ENCODE measurements at regions not wholly inside any gene's neighbourhood (a gene's known extent, or its start where the extent isn't known, plus 50 kb on each side); places are given as distances from the start of the nearest gene placed in this dataset.

DNA sequence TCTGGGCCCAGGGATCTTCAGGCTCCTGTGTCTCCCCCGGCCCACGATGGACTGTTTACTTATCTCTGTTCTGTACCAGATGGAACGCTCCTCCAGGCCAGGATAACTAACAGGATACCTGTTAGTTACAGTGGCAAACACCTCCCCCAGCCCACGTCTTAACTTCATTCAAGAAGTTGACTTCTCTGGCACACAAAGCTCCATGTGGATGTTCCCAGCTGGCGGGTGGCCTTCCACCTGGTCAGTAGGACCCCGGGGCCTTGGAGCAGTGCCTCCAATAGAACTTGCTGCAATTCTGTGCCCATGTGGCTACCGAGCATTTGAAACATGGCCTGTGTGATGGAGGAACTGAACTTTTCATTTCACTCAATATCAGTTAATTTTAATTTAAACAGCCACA, 165.1 kb upstream of the GLI2 start:
- no peaks in the 10 kb centered on the region for H3K9me2 ChIP-seq (replicated peaks; ENCODE audit: control insufficient read depth, low read length)
- no peaks in the 10 kb centered on the region for H3K36me3 ChIP-seq (ENCODE audit: control insufficient read depth, low read length)
- H3K9me3 ChIP-seq (ENCODE audit: control insufficient read depth, insufficient read depth, low read length), result no peaks in the 10 kb centered on the region
- no peak overlapping the region for H3K4me2 ChIP-seq (ENCODE audit: low read length)
- H3K4me3 ChIP-seq (ENCODE audit: low read length), result no peak overlapping the region
- no peaks in the 10 kb centered on the region for H4K20me1 ChIP-seq (ENCODE audit: control insufficient read depth, insufficient read depth, low read depth, low read length)
- no peaks in the 10 kb centered on the region for H3K79me2 ChIP-seq (ENCODE audit: control insufficient read depth, low read length)
- TF ChIP-seq, protein P1, sequence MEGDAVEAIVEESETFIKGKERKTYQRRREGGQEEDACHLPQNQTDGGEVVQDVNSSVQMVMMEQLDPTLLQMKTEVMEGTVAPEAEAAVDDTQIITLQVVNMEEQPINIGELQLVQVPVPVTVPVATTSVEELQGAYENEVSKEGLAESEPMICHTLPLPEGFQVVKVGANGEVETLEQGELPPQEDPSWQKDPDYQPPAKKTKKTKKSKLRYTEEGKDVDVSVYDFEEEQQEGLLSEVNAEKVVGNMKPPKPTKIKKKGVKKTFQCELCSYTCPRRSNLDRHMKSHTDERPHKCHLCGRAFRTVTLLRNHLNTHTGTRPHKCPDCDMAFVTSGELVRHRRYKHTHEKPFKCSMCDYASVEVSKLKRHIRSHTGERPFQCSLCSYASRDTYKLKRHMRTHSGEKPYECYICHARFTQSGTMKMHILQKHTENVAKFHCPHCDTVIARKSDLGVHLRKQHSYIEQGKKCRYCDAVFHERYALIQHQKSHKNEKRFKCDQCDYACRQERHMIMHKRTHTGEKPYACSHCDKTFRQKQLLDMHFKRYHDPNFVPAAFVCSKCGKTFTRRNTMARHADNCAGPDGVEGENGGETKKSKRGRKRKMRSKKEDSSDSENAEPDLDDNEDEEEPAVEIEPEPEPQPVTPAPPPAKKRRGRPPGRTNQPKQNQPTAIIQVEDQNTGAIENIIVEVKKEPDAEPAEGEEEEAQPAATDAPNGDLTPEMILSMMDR (IDR thresholded peaks at IDR 0.05; ENCODE audit: low read depth, low read length, poor library complexity, severe bottlenecking), result no peak
- TF ChIP-seq EZH2phosphoT487 (IDR thresholded peaks at IDR 0.05; ENCODE audit: borderline replicate concordance, low read length), result no peak
- H3K27ac ChIP-seq (ENCODE audit: low read depth, low read length), result no peak overlapping the region
- no peaks in the 10 kb centered on the region for H3F3A ChIP-seq (ENCODE audit: control insufficient read depth, insufficient read depth)
- no peaks in the 10 kb centered on the region for H3K27me3 ChIP-seq (ENCODE audit: control insufficient read depth, low read length)
- H3K4me1 ChIP-seq (ENCODE audit: control insufficient read depth, low read length), result no peaks in the 10 kb centered on the region

GRCh38 chr2:120571015-120571728, 164.5 kb upstream of the GLI2 start:
- H3F3A ChIP-seq (ENCODE audit: control insufficient read depth, insufficient read depth), result no peaks in the 10 kb centered on the region
- H3K36me3 ChIP-seq (ENCODE audit: control insufficient read depth, low read length), result no peaks in the 10 kb centered on the region
- no peaks in the 10 kb centered on the region for H3K9me3 ChIP-seq (ENCODE audit: control insufficient read depth, insufficient read depth, low read length)
- no peaks in the 10 kb centered on the region for H3K4me1 ChIP-seq (ENCODE audit: control insufficient read depth, low read length)
- H4K20me1 ChIP-seq (ENCODE audit: control insufficient read depth, insufficient read depth, low read depth, low read length), result no peaks in the 10 kb centered on the region
- no peak overlapping the region for H3K27ac ChIP-seq (ENCODE audit: low read depth, low read length)
- no peak overlapping the region for H3K4me3 ChIP-seq (ENCODE audit: low read length)
- H3K27me3 ChIP-seq (ENCODE audit: control insufficient read depth, low read length), result no peaks in the 10 kb centered on the region
- no peak for TF ChIP-seq EZH2phosphoT487 (IDR thresholded peaks at IDR 0.05; ENCODE audit: borderline replicate concordance, low read length)
- TF ChIP-seq, protein P1 (IDR thresholded peaks at IDR 0.05; ENCODE audit: low read depth, low read length, poor library complexity, severe bottlenecking), result no peak
- H3K79me2 ChIP-seq (ENCODE audit: control insufficient read depth, low read length), result no peaks in the 10 kb centered on the region
- no peaks in the 10 kb centered on the region for H3K9me2 ChIP-seq (replicated peaks; ENCODE audit: control insufficient read depth, low read length)
- no peak overlapping the region for H3K4me2 ChIP-seq (ENCODE audit: low read length)

DNA sequence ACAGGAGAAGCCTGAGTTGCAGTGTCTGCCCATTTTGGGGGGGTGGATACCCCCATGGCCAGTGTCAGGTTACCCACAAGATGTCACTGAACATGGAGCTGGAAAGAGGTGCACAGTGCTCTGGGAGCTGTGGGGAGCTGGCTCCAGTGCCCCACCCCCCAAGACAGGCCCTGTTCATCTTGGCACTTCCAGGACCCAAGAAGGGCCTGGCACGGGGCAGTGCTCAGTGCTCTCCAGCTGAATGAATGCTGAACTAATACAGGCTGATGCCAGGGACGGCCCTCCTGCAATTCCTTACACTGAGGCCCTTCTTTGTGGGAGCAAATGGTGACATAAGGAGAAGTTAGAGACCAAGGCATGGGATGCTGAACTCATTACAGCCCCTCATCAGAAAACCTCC, 163.4 kb upstream of the GLI2 start:
- Histone ChIP-seq H3F3A (ENCODE audit: control insufficient read depth, insufficient read depth) (no peaks in the 10 kb centered on the region), H3K27me3 (ENCODE audit: control insufficient read depth, low read length) (no peaks in the 10 kb centered on the region)

More for the DNA sequence above, 163.4 kb upstream of the GLI2 start:
- Histone ChIP-seq H3K4me3 (ENCODE audit: low read length) (no peak overlapping the region), H3K27ac (ENCODE audit: low read depth, low read length) (no peak overlapping the region), H3K9me3 (ENCODE audit: control insufficient read depth, insufficient read depth, low read length) (no peaks in the 10 kb centered on the region), H3K4me1 (ENCODE audit: control insufficient read depth, low read length) (no peaks in the 10 kb centered on the region), H3K9me2 (replicated peaks; ENCODE audit: control insufficient read depth, low read length) (no peaks in the 10 kb centered on the region), H3K79me2 (ENCODE audit: control insufficient read depth, low read length) (no peaks in the 10 kb centered on the region), H3K4me2 (ENCODE audit: low read length) (no peak overlapping the region), H4K20me1 (ENCODE audit: control insufficient read depth, insufficient read depth, low read depth, low read length) (no peaks in the 10 kb centered on the region), H3K36me3 (ENCODE audit: control insufficient read depth, low read length) (no peaks in the 10 kb centered on the region)
- TF ChIP-seq EZH2phosphoT487 (IDR thresholded peaks at IDR 0.05; ENCODE audit: borderline replicate concordance, low read length), result no peak
- TF ChIP-seq, protein P1 (IDR thresholded peaks at IDR 0.05; ENCODE audit: low read depth, low read length, poor library complexity, severe bottlenecking), result no peak
